Thyroid gland (tissue), 4 donors: ENCODE measurements at regions not wholly inside any gene's neighbourhood (a gene's known extent, or its start where the extent isn't known, plus 50 kb on each side); places are given as distances from the start of the nearest gene placed in this dataset.

Experiments
- POLR2A ChIP-seq, 2 donors: fragments of 450-650 bp; IDR thresholded peaks; one replicate each; pipeline ENCODE4 v1.6.1; 2017; ENCODE audit warnings: antibody characterized with exemption in 2 of 2, mild to moderate bottlenecking in 2 of 2, moderate library complexity in 1 of 2
- TF ChIP-seq, protein P1 (sequence below), 6 experiments: fragments of 200-600 bp in 3 of 6; fragments of 450-650 bp in 3 of 6; sonication (generic) in 3 of 6; IDR thresholded peaks; one replicate each; pipeline ENCODE4 v1.5.1; 2016 to 2019; ENCODE audit warnings: antibody characterized with exemption in 6 of 6, mild to moderate bottlenecking in 2 of 6, inconsistent platforms in 1 of 6, moderate library complexity in 1 of 6

DNA sequence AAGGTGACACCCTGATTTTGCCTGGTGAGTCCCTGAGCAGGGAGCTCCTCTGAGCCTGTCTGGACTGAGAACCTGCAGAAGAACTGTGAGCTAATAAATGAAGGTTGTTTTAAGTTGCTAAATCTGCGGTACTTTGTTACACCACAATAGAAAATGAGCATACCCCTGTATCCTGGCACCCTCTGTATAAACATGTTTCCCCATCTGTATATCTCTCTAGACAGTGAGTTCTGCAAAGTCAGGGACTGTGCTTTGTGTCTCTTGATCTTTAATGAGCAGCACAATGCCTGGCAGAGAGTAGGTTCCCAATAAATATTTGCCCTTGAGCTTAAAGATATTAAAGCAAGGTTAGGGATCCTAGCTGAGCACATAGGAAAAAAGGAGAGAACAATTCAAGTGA is 228.8 kb downstream of the OMA1 start:
- no peak for TF ChIP-seq POLR2A (IDR thresholded peaks at IDR 0.05)
- TF ChIP-seq, protein P1, sequence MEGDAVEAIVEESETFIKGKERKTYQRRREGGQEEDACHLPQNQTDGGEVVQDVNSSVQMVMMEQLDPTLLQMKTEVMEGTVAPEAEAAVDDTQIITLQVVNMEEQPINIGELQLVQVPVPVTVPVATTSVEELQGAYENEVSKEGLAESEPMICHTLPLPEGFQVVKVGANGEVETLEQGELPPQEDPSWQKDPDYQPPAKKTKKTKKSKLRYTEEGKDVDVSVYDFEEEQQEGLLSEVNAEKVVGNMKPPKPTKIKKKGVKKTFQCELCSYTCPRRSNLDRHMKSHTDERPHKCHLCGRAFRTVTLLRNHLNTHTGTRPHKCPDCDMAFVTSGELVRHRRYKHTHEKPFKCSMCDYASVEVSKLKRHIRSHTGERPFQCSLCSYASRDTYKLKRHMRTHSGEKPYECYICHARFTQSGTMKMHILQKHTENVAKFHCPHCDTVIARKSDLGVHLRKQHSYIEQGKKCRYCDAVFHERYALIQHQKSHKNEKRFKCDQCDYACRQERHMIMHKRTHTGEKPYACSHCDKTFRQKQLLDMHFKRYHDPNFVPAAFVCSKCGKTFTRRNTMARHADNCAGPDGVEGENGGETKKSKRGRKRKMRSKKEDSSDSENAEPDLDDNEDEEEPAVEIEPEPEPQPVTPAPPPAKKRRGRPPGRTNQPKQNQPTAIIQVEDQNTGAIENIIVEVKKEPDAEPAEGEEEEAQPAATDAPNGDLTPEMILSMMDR (IDR thresholded peaks at IDR 0.05): no peak
